Fibroblast of pulmonary artery (primary cell): ENCODE measurements at regions not wholly inside any gene's neighbourhood (a gene's known extent, or its start where the extent isn't known, plus 50 kb on each side); places are given as distances from the start of the nearest gene placed in this dataset.
"Not testable (repeated sequence)": the region's sequence is repeated elsewhere in the genome, so short reads cannot be mapped to it uniquely, and the experiment has no call there.

Experiments used
- DNase-seq: peaks from one replicate; pipeline ENCODE4 v3.0.0-alpha.2; 2010; ENCODE audit warnings: low read depth
- H3K4me3 ChIP-seq: replicated peaks from 2 replicates; pipeline ENCODE4 v1.5.1; 2011; ENCODE audit warnings: low read depth, mild to moderate bottlenecking, control low read depth, low read length, moderate library complexity
- TF ChIP-seq, protein P1 (sequence below): IDR thresholded peaks from 2 replicates; pipeline ENCODE4 v1.5.1; 2011; ENCODE audit warnings: mild to moderate bottlenecking, control low read depth, low read length, inconsistent platforms; ENCODE audit errors: missing control alignments

DNA sequence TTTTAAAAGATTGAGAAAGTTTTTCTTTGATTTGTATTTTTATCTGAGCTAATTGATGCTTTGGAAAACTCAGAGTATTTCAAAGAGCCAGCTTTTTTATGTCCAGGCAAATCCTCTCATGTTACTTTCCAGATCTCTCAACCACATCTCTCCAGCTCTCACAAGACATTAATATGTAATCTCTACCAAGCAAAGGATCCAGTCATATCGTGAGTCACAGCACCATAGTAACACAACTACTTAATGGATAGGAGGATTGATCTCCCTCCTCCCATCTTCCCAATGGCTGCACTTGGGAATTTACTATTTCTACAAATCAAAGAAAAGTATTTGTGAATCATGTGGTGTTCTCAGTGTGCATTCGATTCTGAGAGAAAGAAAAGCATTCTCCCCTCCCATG is 63.3 kb downstream of the POU4F1 start:
- TF ChIP-seq, protein P1, sequence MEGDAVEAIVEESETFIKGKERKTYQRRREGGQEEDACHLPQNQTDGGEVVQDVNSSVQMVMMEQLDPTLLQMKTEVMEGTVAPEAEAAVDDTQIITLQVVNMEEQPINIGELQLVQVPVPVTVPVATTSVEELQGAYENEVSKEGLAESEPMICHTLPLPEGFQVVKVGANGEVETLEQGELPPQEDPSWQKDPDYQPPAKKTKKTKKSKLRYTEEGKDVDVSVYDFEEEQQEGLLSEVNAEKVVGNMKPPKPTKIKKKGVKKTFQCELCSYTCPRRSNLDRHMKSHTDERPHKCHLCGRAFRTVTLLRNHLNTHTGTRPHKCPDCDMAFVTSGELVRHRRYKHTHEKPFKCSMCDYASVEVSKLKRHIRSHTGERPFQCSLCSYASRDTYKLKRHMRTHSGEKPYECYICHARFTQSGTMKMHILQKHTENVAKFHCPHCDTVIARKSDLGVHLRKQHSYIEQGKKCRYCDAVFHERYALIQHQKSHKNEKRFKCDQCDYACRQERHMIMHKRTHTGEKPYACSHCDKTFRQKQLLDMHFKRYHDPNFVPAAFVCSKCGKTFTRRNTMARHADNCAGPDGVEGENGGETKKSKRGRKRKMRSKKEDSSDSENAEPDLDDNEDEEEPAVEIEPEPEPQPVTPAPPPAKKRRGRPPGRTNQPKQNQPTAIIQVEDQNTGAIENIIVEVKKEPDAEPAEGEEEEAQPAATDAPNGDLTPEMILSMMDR = no peak
- no peak for DNase-seq
- no peak overlapping the region for H3K4me3 ChIP-seq

DNA sequence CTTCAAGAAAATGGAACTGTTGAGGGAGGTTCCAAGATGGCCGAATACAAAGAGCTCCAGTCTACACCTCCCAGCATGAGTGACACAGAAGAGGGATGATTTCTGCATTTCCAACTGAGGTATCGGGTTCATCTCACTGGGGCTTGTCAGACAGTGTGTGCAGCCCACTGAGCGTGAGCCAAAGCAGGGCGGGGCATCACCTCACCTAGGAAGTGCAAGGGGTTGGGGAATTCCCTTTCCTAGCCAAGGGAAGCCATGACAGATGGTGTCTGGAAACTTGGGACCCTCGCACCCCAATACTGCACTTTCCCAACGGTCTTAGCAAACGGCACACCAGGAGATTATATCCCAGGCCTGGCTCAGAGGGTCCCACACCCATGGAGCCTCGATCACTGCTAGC is 77.3 kb downstream of the POU4F1 start:
- H3K4me3 ChIP-seq, DNase-seq: not testable (repeated sequence)

DNA sequence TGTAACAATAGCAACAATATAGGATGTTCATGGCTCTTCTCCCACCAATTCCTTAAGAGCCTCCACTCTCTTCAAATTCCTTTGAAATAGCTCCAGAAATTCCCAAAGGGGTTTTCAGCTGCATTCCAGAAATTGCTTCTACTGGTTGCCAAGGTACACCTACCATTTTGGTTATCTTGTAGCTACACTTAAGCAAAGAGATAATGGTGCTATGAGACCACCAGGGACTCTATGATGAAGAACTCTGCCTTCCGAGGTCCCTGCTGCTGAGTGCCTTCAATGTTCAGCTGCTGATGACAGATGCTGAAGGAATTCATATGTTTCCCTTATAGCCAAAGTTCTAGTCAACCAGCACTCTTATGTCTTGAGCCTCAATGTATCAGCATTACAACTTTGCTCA is 78.4 kb downstream of the POU4F1 start:
- TF ChIP-seq, protein P1 = no peak
- DNase-seq = no peak
- H3K4me3 ChIP-seq = no peak overlapping the region

DNA sequence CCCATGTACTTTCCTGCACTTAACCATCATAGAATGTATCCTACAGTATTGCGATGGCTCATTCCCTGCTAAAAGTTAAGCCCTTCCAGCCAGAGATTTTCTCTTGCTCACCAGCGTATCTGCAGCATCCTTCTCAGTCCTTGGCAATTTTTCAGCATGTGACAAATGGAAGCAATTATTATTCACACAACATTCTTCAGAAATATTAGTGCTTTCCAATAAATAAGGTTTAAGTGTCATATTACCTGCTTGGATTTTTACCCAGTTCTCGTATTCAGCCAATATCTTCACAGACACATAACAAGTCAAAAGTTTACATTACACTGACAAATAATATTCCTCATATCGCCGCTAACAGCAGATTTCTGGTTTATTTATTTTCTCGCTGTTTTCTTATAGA is 82.3 kb downstream of the POU4F1 start:
- H3K4me3 ChIP-seq = no peak overlapping the region
- DNase-seq = no peak
- TF ChIP-seq, protein P1 = no peak

DNA sequence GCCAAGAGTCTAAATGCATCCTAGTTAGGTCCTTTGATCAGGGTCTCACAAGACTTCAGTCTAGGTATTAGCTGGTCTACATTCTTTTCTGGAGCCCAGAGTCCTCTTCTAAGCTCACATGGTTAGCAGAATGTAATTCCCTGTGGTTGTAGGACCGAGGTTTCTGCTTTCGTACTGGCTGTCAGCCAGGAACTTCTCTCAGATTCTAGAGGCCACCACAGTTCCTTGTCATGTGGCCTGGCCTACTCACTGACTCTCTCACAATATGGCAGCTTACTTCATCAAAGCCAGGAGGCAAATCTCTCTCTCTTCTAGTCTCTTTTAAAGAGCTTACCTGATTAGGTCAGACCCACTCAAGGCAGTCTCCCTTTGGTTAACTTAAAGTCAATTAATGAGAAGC is 82.9 kb downstream of the POU4F1 start:
- no peak for DNase-seq
- TF ChIP-seq, protein P1 = no peak

DNA sequence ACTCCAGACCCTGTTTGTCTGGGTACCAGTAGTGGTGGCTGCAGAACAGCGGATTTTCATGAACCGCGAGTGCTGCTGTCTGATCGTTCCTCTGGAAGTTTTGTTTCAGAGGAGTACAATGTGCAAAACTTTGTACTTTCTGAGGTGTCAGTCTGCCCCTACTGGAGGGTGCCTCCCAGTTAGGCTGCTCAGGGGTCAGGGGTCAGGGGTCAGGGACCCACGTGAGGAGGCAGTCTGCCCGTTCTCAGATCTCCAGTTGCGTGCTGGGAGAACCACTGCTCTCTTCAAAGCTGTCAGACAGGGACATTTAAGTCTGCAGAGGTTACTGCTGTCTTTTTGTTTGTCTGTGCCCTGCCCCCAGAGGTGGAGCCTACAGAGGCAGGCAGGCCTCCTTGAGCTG is 84.9 kb downstream of the POU4F1 start:
- DNase-seq, H3K4me3 ChIP-seq: not testable (repeated sequence)

More for the DNA sequence above, 82.9 kb downstream of the POU4F1 start:
- no peak overlapping the region for H3K4me3 ChIP-seq

DNA sequence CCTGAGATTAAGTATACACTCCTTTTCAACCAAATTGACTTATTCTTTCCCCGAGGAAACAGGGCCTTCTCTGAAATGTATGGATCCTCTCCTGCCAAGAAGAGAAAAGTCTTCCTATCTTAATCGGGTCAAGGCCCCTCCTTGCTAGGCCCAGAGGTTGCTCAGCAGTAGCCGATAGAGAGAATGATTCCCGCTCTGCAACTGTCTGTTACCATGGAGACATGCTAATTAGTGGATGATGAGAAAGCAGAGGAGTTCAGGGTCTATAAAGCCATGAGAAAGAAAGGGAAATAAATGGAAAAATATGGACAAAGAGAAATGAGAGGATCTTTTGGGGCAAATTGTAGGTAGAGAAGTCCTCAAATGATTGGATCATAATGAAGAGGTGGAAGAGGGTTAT is 103.5 kb downstream of the POU4F1 start:
- TF ChIP-seq, protein P1 = no peak
- no peak overlapping the region for H3K4me3 ChIP-seq
- no peak for DNase-seq

DNA sequence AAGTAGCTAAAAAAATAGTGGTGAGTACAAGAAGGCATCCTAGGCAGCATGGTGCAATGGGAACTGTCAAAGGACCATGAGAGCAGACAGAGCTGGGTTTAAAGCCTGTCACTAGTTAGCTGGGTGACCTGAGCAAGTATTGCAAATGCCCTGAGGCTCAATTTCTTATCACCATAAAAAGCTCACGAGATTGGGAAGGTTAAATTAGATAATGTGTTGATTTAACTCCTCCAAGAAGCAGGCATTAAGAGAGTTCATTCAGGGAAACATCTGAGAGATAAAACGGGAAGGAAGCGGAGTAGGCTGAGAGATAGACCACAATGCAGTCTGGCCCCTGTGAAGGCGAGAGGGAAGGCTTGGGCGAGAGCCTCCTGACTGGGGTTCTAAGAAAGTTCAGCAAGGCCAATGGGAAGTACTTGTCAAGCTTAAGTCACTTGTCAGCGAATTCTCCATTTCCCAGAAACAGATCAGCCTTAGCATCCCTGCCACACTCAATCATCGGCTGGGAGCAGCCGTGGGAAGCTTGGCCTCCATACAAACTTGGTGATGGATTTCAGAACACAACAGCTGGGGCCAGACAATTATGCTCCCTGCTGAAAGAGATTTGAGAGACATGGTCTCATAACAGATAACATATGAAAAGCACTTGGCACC is 105.5 kb downstream of the POU4F1 start:
- H3K4me3 ChIP-seq = no peak overlapping the region
- no peak for DNase-seq
- TF ChIP-seq, protein P1 = no peak
